WI38 (cell line): ENCODE measurements at regions not wholly inside any gene's neighbourhood (a gene's known extent, or its start where the extent isn't known, plus 50 kb on each side); places are given as distances from the start of the nearest gene placed in this dataset.

ENCODE experiments used
- H3K4me3 ChIP-seq: 2 replicates; pipeline ENCODE4 v1.5.1; 2011; ENCODE audit warnings: low read depth, mild to moderate bottlenecking, control low read depth, low read length
- CTCF ChIP-seq: IDR thresholded peaks from 2 replicates; pipeline ENCODE4 v1.5.1; 2012; ENCODE audit warnings: low read depth, mild to moderate bottlenecking, control low read depth, low read length

- no peak for TF ChIP-seq CTCF
- H3K4me3 ChIP-seq: no peak overlapping the region
These were observed 615.6 kb upstream of the SOX11 start for GRCh38 chr2:5076599-5076998.

GRCh38 chr2:5077479-5078089, 614.6 kb upstream of the SOX11 start:
- no peak overlapping the region for H3K4me3 ChIP-seq
- TF ChIP-seq CTCF: no peak

GRCh38 chr2:5083402-5083801, 608.8 kb upstream of the SOX11 start:
- H3K4me3 ChIP-seq: no peak overlapping the region
- TF ChIP-seq CTCF: no peak

GRCh38 chr2:5089409-5089808, 602.8 kb upstream of the SOX11 start:
- H3K4me3 ChIP-seq: no peak overlapping the region
- no peak for TF ChIP-seq CTCF

- no peak overlapping the region for H3K4me3 ChIP-seq
- no peak for TF ChIP-seq CTCF
These were observed 599.1 kb upstream of the SOX11 start for GRCh38 chr2:5093056-5093455.

- H3K4me3 ChIP-seq: no peak overlapping the region
- TF ChIP-seq CTCF: no peak
These were observed 598.7 kb upstream of the SOX11 start for GRCh38 chr2:5093518-5093917.

- no peak for TF ChIP-seq CTCF
These were observed 598.0 kb upstream of the SOX11 start for GRCh38 chr2:5094192-5094591.

More at GRCh38 chr2:5094192-5094591, 598.0 kb upstream of the SOX11 start:
- H3K4me3 ChIP-seq: no peak overlapping the region
